ENCODE measurements at regions not wholly inside any gene's neighbourhood (a gene's known extent, or its start where the extent isn't known, plus 50 kb on each side); places are given as distances from the start of the nearest gene placed in this dataset.
A peak's percentile ranks its signal among the peaks of the same experiment; 100 is the strongest.

GRCh38 chr2:215505044-215505786 is 69.3 kb upstream of the FN1 start (continued):
- peak; percentile 83 for TF ChIP-seq ARID5B (CRISPR knock-in tag; IDR thresholded peaks at IDR 0.05)
- TF ChIP-seq ZSCAN9 (CRISPR knock-in tag; IDR thresholded peaks at IDR 0.05; ENCODE audit: borderline replicate concordance): no peak
- TF ChIP-seq TBX2 (CRISPR knock-in tag; IDR thresholded peaks at IDR 0.05; ENCODE audit: borderline replicate concordance): peak; percentile 45; the same call in 1 of the 2 replicates
- TF ChIP-seq MEIS1 (CRISPR knock-in tag; IDR thresholded peaks at IDR 0.05; ENCODE audit: borderline replicate concordance): no peak
- TF ChIP-seq LCORL (IDR thresholded peaks at IDR 0.05): no peak
- TF ChIP-seq LCORL (CRISPR knock-in tag; IDR thresholded peaks at IDR 0.05): peak; percentile 43; the same call in 1 of the 2 replicates
- peak; percentile 93 for TF ChIP-seq HNF4A (CRISPR knock-in tag; IDR thresholded peaks at IDR 0.05)
- TF ChIP-seq HMGXB4 (CRISPR knock-in tag; IDR thresholded peaks at IDR 0.05; ENCODE audit: borderline replicate concordance in 1 of 2, low read depth in 1 of 2): 0 out of 4 replicates have a peak, but pooled peaks of 1 of the 2 experiments have one; percentile 14
- TF ChIP-seq ZNF335 (CRISPR knock-in tag; IDR thresholded peaks at IDR 0.05): no peak
- TF ChIP-seq PAXIP1 (CRISPR knock-in tag; conservative IDR thresholded peaks at IDR 0.05): peak; percentile 74
- no peak for TF ChIP-seq ZNF839 (CRISPR knock-in tag; IDR thresholded peaks at IDR 0.05; ENCODE audit: borderline replicate concordance)
- TF ChIP-seq SOX6 (IDR thresholded peaks at IDR 0.05): no peak
- TF ChIP-seq SOX6 (CRISPR knock-in tag; IDR thresholded peaks at IDR 0.05): peak; percentile 58; the same call in 1 of the 2 replicates
- peak; percentile 72; the same call in 1 of the 2 replicates for TF ChIP-seq HOXA5 (CRISPR knock-in tag; IDR thresholded peaks at IDR 0.05)
- peak; percentile 66; the same call in 1 of the 2 replicates for TF ChIP-seq MAFG (CRISPR knock-in tag; IDR thresholded peaks at IDR 0.05)
- peak; percentile 23 for TF ChIP-seq TEAD3 (CRISPR knock-in tag; optimal IDR thresholded peaks at IDR 0.05; ENCODE audit: borderline replicate concordance)
- TF ChIP-seq ZBTB7B (CRISPR knock-in tag; IDR thresholded peaks at IDR 0.05): no peak
- TF ChIP-seq ATF3 (CRISPR knock-in tag; IDR thresholded peaks at IDR 0.05): peak; percentile 26; the same call in 1 of the 2 replicates
- peak; percentile 63 for TF ChIP-seq ELF3 (CRISPR knock-in tag; IDR thresholded peaks at IDR 0.05)
- peak; percentile 49; the same call in 1 of the 2 replicates for TF ChIP-seq ETV5 (CRISPR knock-in tag; IDR thresholded peaks at IDR 0.05; ENCODE audit: borderline replicate concordance)
- peak; percentile 81 for TF ChIP-seq GATA4 (IDR thresholded peaks at IDR 0.05; ENCODE audit: borderline replicate concordance, low read depth)

Data from HepG2 (cell line).